HG03469 (cell line): ENCODE measurements at regions not wholly inside any gene's neighbourhood (a gene's known extent, or its start where the extent isn't known, plus 50 kb on each side); places are given as distances from the start of the nearest gene placed in this dataset.

Experiments
- ATAC-seq: cut with Tn5 transposase; IDR thresholded peaks from one replicate; pipeline ENCODE4 v1.9.1; 2021; ENCODE audit warnings: mild to moderate bottlenecking, moderate library complexity, moderate number of reproducible peaks; ENCODE audit not compliant: unreplicated experiment

GRCh38 chr13:72383646-72384045 is 343.8 kb downstream of the MZT1 start:
- ATAC-seq: no peak

GRCh38 chr13:72379581-72379980 is 347.8 kb downstream of the MZT1 start:
- no peak for ATAC-seq

GRCh38 chr13:72368031-72368430 is 359.4 kb downstream of the MZT1 start:
- no peak for ATAC-seq

GRCh38 chr13:72346716-72347115 is 380.7 kb downstream of the MZT1 start:
- ATAC-seq: no peak

- ATAC-seq: no peak
Measured at GRCh38 chr13:72342364-72342763, 385.1 kb downstream of the MZT1 start.

GRCh38 chr13:72341904-72342303 is 385.5 kb downstream of the MZT1 start:
- no peak for ATAC-seq

GRCh38 chr13:72317346-72318109 is 409.9 kb downstream of the MZT1 start:
- ATAC-seq: no peak

GRCh38 chr13:72316716-72317115 is 410.7 kb downstream of the MZT1 start:
- no peak for ATAC-seq

- ATAC-seq: no peak
Measured at GRCh38 chr13:72315312-72315711, 412.1 kb downstream of the MZT1 start.

- ATAC-seq: no peak
Measured at GRCh38 chr13:72314210-72314609, 413.2 kb downstream of the MZT1 start.

- ATAC-seq: no peak
Measured at GRCh38 chr13:72313546-72313945, 413.9 kb downstream of the MZT1 start.

GRCh38 chr13:72303941-72304746 is 423.3 kb downstream of the MZT1 start:
- no peak for ATAC-seq

GRCh38 chr13:72296246-72296645 is 429.2 kb upstream of the DACH1 start:
- no peak for ATAC-seq

GRCh38 chr13:72295153-72295552 is 428.1 kb upstream of the DACH1 start:
- ATAC-seq: no peak

- ATAC-seq: no peak
Measured at GRCh38 chr13:72293206-72293605, 426.2 kb upstream of the DACH1 start.

GRCh38 chr13:72290962-72291681 is 424.1 kb upstream of the DACH1 start:
- ATAC-seq: no peak

GRCh38 chr13:72286421-72286820 is 419.4 kb upstream of the DACH1 start:
- no peak for ATAC-seq

- no peak for ATAC-seq
Measured at GRCh38 chr13:72284791-72285190, 417.8 kb upstream of the DACH1 start.

- no peak for ATAC-seq
Measured at GRCh38 chr13:72261732-72262131, 394.7 kb upstream of the DACH1 start.

GRCh38 chr13:72259528-72259927 is 392.5 kb upstream of the DACH1 start:
- no peak for ATAC-seq

GRCh38 chr13:72258340-72258981 is 391.5 kb upstream of the DACH1 start:
- ATAC-seq: no peak
